ENCODE measurements at regions not wholly inside any gene's neighbourhood (a gene's known extent, or its start where the extent isn't known, plus 50 kb on each side); places are given as distances from the start of the nearest gene placed in this dataset.

DNA sequence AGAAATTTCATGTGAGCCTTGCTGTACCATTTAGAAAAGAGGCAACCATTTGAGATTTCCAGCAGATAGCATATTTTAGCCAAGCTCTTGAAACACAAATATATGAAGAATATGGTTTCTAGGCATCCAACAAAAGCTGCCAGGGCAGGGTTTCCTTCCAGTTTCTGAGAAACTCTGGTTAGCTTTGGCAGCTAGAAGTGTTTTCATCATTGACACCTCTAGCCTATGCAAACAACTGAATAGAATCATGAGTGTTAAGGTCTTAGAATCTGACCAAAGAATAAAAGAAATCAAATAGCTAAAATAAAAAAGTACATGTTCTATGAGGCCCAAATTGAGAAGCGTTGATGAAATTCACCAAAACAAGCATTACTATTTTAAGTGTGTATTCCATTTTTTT lies 188.1 kb downstream of the TMEM167A start (continued):
- TF ChIP-seq, protein P1, sequence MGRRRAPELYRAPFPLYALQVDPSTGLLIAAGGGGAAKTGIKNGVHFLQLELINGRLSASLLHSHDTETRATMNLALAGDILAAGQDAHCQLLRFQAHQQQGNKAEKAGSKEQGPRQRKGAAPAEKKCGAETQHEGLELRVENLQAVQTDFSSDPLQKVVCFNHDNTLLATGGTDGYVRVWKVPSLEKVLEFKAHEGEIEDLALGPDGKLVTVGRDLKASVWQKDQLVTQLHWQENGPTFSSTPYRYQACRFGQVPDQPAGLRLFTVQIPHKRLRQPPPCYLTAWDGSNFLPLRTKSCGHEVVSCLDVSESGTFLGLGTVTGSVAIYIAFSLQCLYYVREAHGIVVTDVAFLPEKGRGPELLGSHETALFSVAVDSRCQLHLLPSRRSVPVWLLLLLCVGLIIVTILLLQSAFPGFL (CRISPR knock-in tag; IDR thresholded peaks at IDR 0.05; ENCODE audit: borderline replicate concordance) = no peak
- TF ChIP-seq, protein P2, sequence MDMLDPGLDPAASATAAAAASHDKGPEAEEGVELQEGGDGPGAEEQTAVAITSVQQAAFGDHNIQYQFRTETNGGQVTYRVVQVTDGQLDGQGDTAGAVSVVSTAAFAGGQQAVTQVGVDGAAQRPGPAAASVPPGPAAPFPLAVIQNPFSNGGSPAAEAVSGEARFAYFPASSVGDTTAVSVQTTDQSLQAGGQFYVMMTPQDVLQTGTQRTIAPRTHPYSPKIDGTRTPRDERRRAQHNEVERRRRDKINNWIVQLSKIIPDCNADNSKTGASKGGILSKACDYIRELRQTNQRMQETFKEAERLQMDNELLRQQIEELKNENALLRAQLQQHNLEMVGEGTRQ (CRISPR knock-in tag; IDR thresholded peaks at IDR 0.05) = no peak
- no peak for TF ChIP-seq GTF2I (CRISPR knock-in tag; conservative IDR thresholded peaks at IDR 0.05)
- TF ChIP-seq, protein P3, sequence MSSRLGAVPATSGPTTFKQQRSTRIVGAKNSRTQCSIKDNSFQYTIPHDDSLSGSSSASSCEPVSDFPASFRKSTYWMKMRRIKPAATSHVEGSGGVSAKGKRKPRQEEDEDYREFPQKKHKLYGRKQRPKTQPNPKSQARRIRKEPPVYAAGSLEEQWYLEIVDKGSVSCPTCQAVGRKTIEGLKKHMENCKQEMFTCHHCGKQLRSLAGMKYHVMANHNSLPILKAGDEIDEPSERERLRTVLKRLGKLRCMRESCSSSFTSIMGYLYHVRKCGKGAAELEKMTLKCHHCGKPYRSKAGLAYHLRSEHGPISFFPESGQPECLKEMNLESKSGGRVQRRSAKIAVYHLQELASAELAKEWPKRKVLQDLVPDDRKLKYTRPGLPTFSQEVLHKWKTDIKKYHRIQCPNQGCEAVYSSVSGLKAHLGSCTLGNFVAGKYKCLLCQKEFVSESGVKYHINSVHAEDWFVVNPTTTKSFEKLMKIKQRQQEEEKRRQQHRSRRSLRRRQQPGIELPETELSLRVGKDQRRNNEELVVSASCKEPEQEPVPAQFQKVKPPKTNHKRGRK (CRISPR knock-in tag; IDR thresholded peaks at IDR 0.05; ENCODE audit: borderline replicate concordance) = no peak
- no peak for TF ChIP-seq CREM (CRISPR knock-in tag; IDR thresholded peaks at IDR 0.05)
- TF ChIP-seq, protein P4, sequence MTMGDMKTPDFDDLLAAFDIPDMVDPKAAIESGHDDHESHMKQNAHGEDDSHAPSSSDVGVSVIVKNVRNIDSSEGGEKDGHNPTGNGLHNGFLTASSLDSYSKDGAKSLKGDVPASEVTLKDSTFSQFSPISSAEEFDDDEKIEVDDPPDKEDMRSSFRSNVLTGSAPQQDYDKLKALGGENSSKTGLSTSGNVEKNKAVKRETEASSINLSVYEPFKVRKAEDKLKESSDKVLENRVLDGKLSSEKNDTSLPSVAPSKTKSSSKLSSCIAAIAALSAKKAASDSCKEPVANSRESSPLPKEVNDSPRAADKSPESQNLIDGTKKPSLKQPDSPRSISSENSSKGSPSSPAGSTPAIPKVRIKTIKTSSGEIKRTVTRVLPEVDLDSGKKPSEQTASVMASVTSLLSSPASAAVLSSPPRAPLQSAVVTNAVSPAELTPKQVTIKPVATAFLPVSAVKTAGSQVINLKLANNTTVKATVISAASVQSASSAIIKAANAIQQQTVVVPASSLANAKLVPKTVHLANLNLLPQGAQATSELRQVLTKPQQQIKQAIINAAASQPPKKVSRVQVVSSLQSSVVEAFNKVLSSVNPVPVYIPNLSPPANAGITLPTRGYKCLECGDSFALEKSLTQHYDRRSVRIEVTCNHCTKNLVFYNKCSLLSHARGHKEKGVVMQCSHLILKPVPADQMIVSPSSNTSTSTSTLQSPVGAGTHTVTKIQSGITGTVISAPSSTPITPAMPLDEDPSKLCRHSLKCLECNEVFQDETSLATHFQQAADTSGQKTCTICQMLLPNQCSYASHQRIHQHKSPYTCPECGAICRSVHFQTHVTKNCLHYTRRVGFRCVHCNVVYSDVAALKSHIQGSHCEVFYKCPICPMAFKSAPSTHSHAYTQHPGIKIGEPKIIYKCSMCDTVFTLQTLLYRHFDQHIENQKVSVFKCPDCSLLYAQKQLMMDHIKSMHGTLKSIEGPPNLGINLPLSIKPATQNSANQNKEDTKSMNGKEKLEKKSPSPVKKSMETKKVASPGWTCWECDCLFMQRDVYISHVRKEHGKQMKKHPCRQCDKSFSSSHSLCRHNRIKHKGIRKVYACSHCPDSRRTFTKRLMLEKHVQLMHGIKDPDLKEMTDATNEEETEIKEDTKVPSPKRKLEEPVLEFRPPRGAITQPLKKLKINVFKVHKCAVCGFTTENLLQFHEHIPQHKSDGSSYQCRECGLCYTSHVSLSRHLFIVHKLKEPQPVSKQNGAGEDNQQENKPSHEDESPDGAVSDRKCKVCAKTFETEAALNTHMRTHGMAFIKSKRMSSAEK (CRISPR knock-in tag; IDR thresholded peaks at IDR 0.05; ENCODE audit: borderline replicate concordance) = no peak
- TF ChIP-seq TCF7 (CRISPR knock-in tag; IDR thresholded peaks at IDR 0.05; ENCODE audit: low read depth) = no peak
- TF ChIP-seq, protein P5, sequence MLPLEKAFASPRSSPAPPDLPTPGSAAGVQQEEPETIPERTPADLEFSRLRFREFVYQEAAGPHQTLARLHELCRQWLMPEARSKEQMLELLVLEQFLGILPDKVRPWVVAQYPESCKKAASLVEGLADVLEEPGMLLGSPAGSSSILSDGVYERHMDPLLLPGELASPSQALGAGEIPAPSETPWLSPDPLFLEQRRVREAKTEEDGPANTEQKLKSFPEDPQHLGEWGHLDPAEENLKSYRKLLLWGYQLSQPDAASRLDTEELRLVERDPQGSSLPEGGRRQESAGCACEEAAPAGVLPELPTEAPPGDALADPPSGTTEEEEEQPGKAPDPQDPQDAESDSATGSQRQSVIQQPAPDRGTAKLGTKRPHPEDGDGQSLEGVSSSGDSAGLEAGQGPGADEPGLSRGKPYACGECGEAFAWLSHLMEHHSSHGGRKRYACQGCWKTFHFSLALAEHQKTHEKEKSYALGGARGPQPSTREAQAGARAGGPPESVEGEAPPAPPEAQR (CRISPR knock-in tag; IDR thresholded peaks at IDR 0.05) = no peak
- no peak for TF ChIP-seq MXD4 (CRISPR knock-in tag; IDR thresholded peaks at IDR 0.05; ENCODE audit: borderline replicate concordance)

DNA sequence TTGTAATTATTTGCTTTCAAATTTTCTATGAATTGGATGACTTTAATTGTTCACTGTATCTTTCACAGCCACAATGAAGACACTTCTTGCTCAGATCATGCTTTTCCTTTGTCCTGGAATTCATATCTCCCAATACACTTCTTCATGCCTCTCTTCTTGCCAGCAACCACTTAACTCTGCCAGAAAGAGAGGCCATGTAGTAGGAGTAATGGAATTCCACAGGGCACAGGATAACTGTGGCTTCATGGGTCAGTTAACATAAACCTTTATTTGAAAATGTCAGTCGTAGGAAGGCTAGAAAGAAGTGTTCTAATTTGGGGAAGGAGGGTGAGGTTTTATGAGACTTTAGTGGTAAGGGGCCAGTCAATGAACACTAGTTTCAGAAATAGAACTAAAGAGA lies 190.3 kb downstream of the TMEM167A start:
- peaks cover 5% of the 10 kb centered on the region; the same call in 1 of the 2 replicates for H3K36me3 Mint-ChIP-seq
- no peak overlapping the region for H3K4me3 Mint-ChIP-seq
- DNase-seq (ENCODE audit: low spot score) (no peak), ATAC-seq (peak; percentile 30)
- ChIA-PET CTCF (no interaction called here), POLR2A (no interaction called here)
- no peak overlapping the region for H3K27ac Mint-ChIP-seq
- H3K4me1 Mint-ChIP-seq = peaks cover 37% of the 10 kb centered on the region
- TF ChIP-seq, protein P6, sequence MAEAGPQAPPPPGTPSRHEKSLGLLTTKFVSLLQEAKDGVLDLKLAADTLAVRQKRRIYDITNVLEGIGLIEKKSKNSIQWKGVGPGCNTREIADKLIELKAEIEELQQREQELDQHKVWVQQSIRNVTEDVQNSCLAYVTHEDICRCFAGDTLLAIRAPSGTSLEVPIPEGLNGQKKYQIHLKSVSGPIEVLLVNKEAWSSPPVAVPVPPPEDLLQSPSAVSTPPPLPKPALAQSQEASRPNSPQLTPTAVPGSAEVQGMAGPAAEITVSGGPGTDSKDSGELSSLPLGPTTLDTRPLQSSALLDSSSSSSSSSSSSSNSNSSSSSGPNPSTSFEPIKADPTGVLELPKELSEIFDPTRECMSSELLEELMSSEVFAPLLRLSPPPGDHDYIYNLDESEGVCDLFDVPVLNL (CRISPR knock-in tag; IDR thresholded peaks at IDR 0.05; ENCODE audit: borderline replicate concordance, low read depth) = no peak
- TF ChIP-seq MXD4 (CRISPR knock-in tag; IDR thresholded peaks at IDR 0.05; ENCODE audit: borderline replicate concordance) (no peak), EMX1 (CRISPR knock-in tag; IDR thresholded peaks at IDR 0.05) (no peak), ZNF138 (CRISPR knock-in tag; conservative IDR thresholded peaks at IDR 0.05) (no peak), FOXK1 (CRISPR knock-in tag; IDR thresholded peaks at IDR 0.05) (no peak), FOXP1 (CRISPR knock-in tag; IDR thresholded peaks at IDR 0.05; ENCODE audit: borderline replicate concordance) (no peak)
- TF ChIP-seq, protein P5 (CRISPR knock-in tag; IDR thresholded peaks at IDR 0.05) = no peak
- TF ChIP-seq, protein P7, sequence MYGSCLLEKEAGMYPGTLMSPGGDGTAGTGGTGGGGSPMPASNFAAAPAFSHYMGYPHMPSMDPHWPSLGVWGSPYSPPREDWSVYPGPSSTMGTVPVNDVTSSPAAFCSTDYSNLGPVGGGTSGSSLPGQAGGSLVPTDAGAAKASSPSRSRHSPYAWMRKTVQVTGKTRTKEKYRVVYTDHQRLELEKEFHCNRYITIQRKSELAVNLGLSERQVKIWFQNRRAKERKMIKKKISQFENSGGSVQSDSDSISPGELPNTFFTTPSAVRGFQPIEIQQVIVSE (CRISPR knock-in tag; IDR thresholded peaks at IDR 0.05; ENCODE audit: borderline replicate concordance) = no peak
- TF ChIP-seq, protein P8, sequence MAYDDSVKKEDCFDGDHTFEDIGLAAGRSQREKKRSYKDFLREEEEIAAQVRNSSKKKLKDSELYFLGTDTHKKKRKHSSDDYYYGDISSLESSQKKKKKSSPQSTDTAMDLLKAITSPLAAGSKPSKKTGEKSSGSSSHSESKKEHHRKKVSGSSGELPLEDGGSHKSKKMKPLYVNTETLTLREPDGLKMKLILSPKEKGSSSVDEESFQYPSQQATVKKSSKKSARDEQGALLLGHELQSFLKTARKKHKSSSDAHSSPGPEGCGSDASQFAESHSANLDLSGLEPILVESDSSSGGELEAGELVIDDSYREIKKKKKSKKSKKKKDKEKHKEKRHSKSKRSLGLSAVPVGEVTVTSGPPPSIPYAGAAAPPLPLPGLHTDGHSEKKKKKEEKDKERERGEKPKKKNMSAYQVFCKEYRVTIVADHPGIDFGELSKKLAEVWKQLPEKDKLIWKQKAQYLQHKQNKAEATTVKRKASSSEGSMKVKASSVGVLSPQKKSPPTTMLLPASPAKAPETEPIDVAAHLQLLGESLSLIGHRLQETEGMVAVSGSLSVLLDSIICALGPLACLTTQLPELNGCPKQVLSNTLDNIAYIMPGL (CRISPR knock-in tag; IDR thresholded peaks at IDR 0.05) = no peak
- peaks cover 6% of the 10 kb centered on the region; the same call in 1 of the 2 replicates for H3K9me3 Mint-ChIP-seq
- H3K27me3 Mint-ChIP-seq (ENCODE audit: low read depth) = no peaks in the 10 kb centered on the region
